ENCODE measurements at regions not wholly inside any gene's neighbourhood (a gene's known extent, or its start where the extent isn't known, plus 50 kb on each side); places are given as distances from the start of the nearest gene placed in this dataset.

GRCh38 chr9:81379655-81380054, 309.7 kb downstream of the TLE1 start:
- H3K4me2 ChIP-seq = no peak overlapping the region
- peaks cover 42% of the 10 kb centered on the region for H3K4me1 Mint-ChIP-seq
- DNase-seq (ENCODE audit: low spot score) = no peak
- H3K36me3 ChIP-seq = no peaks in the 10 kb centered on the region
- peaks cover 32% of the 10 kb centered on the region for H3K4me1 ChIP-seq
- H3F3A ChIP-seq (ENCODE audit: low read depth) = no peaks in the 10 kb centered on the region
- no peaks in the 10 kb centered on the region for H3K27me3 ChIP-seq
- no peaks in the 10 kb centered on the region for H3K9me3 Mint-ChIP-seq
- no peak overlapping the region for H3K27ac ChIP-seq
- H3K27me3 Mint-ChIP-seq (ENCODE audit: insufficient read depth, low read depth) = peaks cover 3% of the 10 kb centered on the region
- no peak for TF ChIP-seq CTCF (IDR thresholded peaks at IDR 0.05)
- TF ChIP-seq EZH2 (IDR thresholded peaks at IDR 0.05) = no peak
- no peak for TF ChIP-seq EZH2phosphoT487 (IDR thresholded peaks at IDR 0.05)
- H3K9me3 ChIP-seq (ENCODE audit: low read depth) = no peaks in the 10 kb centered on the region
- no peak overlapping the region for H2AFZ ChIP-seq (replicated peaks)
- H4K20me1 ChIP-seq (ENCODE audit: low read depth) = no peaks in the 10 kb centered on the region
- no peak overlapping the region for H3K9ac ChIP-seq
- H3K4me3 ChIP-seq = no peak overlapping the region
- no peak overlapping the region for H3K27ac Mint-ChIP-seq
- H3K4me3 Mint-ChIP-seq = no peak overlapping the region
- no peaks in the 10 kb centered on the region for H3K79me2 ChIP-seq (ENCODE audit: low read depth)
- no peaks in the 10 kb centered on the region for H3K36me3 Mint-ChIP-seq

DNA sequence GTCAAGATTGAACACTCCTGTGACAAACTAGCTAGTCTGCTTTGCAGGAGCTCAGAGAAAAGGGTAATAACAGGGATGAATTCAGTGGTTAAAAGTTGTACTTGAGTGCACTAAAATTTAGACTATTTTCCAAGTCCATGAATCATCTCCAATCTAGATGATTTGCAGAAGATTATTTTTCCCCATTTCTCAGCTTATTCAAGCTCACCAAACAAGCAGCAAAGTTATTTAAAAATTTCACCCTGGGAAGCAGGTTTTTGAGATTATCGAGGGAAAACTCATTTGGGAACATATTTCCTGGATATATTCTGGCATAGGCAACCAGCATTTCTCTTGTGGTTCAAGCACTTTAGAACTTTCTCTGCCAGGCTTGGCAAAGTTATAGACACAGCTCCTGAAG, 311.4 kb downstream of the TLE1 start:
- H3K9me3 Mint-ChIP-seq = no peaks in the 10 kb centered on the region
- no peak overlapping the region for H3K4me3 ChIP-seq
- H3K36me3 Mint-ChIP-seq = no peaks in the 10 kb centered on the region
- peaks cover 3% of the 10 kb centered on the region for H3K27me3 Mint-ChIP-seq (ENCODE audit: insufficient read depth, low read depth)
- no peak overlapping the region for H3K27ac ChIP-seq
- no peak for DNase-seq (ENCODE audit: low spot score)
- H3K27me3 ChIP-seq = no peaks in the 10 kb centered on the region
- peaks cover 52% of the 10 kb centered on the region for H3K4me1 Mint-ChIP-seq
- no peak overlapping the region for H2AFZ ChIP-seq (replicated peaks)
- H4K20me1 ChIP-seq (ENCODE audit: low read depth) = no peaks in the 10 kb centered on the region
- no peaks in the 10 kb centered on the region for H3K36me3 ChIP-seq
- H3K4me1 ChIP-seq = peaks cover 40% of the 10 kb centered on the region
- peak overlapping the region; percentile 4 for H3K4me2 ChIP-seq
- H3F3A ChIP-seq (ENCODE audit: low read depth) = peaks cover 2% of the 10 kb centered on the region
- TF ChIP-seq EZH2phosphoT487 (IDR thresholded peaks at IDR 0.05) = no peak
- TF ChIP-seq CTCF (IDR thresholded peaks at IDR 0.05) = no peak
- TF ChIP-seq EZH2 (IDR thresholded peaks at IDR 0.05) = no peak
- no peak overlapping the region for H3K27ac Mint-ChIP-seq
- no peaks in the 10 kb centered on the region for H3K9me3 ChIP-seq (ENCODE audit: low read depth)
- no peak overlapping the region for H3K4me3 Mint-ChIP-seq
- no peaks in the 10 kb centered on the region for H3K79me2 ChIP-seq (ENCODE audit: low read depth)
- H3K9ac ChIP-seq = no peak overlapping the region

- no peak overlapping the region for H2AFZ ChIP-seq (replicated peaks)
- TF ChIP-seq EZH2phosphoT487 (IDR thresholded peaks at IDR 0.05) (no peak), EZH2 (IDR thresholded peaks at IDR 0.05) (no peak), CTCF (IDR thresholded peaks at IDR 0.05) (no peak)
These were observed 312.0 kb downstream of the TLE1 start for GRCh38 chr9:81377320-81377719.

More at GRCh38 chr9:81377320-81377719, 312.0 kb downstream of the TLE1 start:
- H3F3A ChIP-seq (ENCODE audit: low read depth) = peaks cover 8% of the 10 kb centered on the region
- H3K4me3 ChIP-seq = no peak overlapping the region
- Mint-ChIP-seq H3K27me3 (ENCODE audit: insufficient read depth, low read depth) (peaks cover 3% of the 10 kb centered on the region), H3K4me1 (peaks cover 58% of the 10 kb centered on the region), H3K27ac (no peak overlapping the region), H3K9me3 (no peaks in the 10 kb centered on the region), H3K36me3 (no peaks in the 10 kb centered on the region), H3K4me3 (no peak overlapping the region)
- peaks cover 46% of the 10 kb centered on the region for H3K4me1 ChIP-seq
- no peaks in the 10 kb centered on the region for H3K36me3 ChIP-seq
- H3K9ac ChIP-seq = no peak overlapping the region
- no peaks in the 10 kb centered on the region for H3K9me3 ChIP-seq (ENCODE audit: low read depth)
- DNase-seq (ENCODE audit: low spot score) = no peak
- H4K20me1 ChIP-seq (ENCODE audit: low read depth) = no peaks in the 10 kb centered on the region
- no peaks in the 10 kb centered on the region for H3K79me2 ChIP-seq (ENCODE audit: low read depth)
- no peaks in the 10 kb centered on the region for H3K27me3 ChIP-seq
- H3K27ac ChIP-seq = no peak overlapping the region
- peak overlapping the region; percentile 4 for H3K4me2 ChIP-seq

All from neural progenitor cell (in vitro differentiated cells).